ENCODE measurements at regions not wholly inside any gene's neighbourhood (a gene's known extent, or its start where the extent isn't known, plus 50 kb on each side); places are given as distances from the start of the nearest gene placed in this dataset.

DNA sequence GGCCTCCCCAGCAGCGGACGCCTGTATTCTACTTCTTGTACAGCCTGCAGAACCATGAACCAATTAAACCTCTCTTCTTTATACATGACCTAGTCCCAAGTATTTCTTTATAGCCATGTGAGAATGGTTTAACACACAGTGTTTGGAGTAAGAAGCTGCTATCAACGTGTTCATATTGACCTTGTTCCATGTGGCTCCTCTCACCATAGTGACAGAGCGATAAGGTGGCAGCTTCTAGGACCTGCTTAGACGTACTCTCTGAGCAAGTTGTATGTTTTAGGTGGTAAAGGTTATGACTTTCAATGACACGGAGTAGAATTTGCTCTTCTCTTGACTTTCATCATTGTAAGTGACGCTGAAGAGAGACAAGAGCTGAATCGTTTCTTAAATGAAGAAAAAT, 157.7 kb upstream of the SLCO3A1 start:
- no peaks in the 10 kb centered on the region for H3K9me2 ChIP-seq (replicated peaks; ENCODE audit: insufficient read depth, low read length)
- H3F3A ChIP-seq (ENCODE audit: insufficient read depth), result no peaks in the 10 kb centered on the region
- H3K36me3 ChIP-seq (ENCODE audit: low read length), result no peaks in the 10 kb centered on the region
- no peak overlapping the region for H3K4me2 ChIP-seq (ENCODE audit: low read depth, low read length, poor library complexity, severe bottlenecking)
- H2AFZ ChIP-seq (ENCODE audit: low read depth, low read length, severe bottlenecking), result no peak overlapping the region
- no peaks in the 10 kb centered on the region for H3K9me3 ChIP-seq (ENCODE audit: insufficient read depth, low read length)
- TF ChIP-seq, protein P1, sequence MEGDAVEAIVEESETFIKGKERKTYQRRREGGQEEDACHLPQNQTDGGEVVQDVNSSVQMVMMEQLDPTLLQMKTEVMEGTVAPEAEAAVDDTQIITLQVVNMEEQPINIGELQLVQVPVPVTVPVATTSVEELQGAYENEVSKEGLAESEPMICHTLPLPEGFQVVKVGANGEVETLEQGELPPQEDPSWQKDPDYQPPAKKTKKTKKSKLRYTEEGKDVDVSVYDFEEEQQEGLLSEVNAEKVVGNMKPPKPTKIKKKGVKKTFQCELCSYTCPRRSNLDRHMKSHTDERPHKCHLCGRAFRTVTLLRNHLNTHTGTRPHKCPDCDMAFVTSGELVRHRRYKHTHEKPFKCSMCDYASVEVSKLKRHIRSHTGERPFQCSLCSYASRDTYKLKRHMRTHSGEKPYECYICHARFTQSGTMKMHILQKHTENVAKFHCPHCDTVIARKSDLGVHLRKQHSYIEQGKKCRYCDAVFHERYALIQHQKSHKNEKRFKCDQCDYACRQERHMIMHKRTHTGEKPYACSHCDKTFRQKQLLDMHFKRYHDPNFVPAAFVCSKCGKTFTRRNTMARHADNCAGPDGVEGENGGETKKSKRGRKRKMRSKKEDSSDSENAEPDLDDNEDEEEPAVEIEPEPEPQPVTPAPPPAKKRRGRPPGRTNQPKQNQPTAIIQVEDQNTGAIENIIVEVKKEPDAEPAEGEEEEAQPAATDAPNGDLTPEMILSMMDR (IDR thresholded peaks at IDR 0.05; ENCODE audit: insufficient read depth, low read length, poor library complexity, severe bottlenecking), result no peak
- TF ChIP-seq EZH2phosphoT487 (conservative IDR thresholded peaks at IDR 0.05; ENCODE audit: low read length), result no peak
- H3K9ac ChIP-seq (ENCODE audit: low read length), result no peak overlapping the region
- no peak overlapping the region for H3K4me3 ChIP-seq (ENCODE audit: insufficient read depth, low read length, poor library complexity, severe bottlenecking)
- H3K79me2 ChIP-seq (ENCODE audit: insufficient read depth, low read length), result no peaks in the 10 kb centered on the region
- H3K27ac ChIP-seq (ENCODE audit: low read depth, low read length), result no peak overlapping the region
- no peaks in the 10 kb centered on the region for H3K27me3 ChIP-seq (ENCODE audit: low read length)
- H4K20me1 ChIP-seq (ENCODE audit: low read depth, low read length), result no peaks in the 10 kb centered on the region

DNA sequence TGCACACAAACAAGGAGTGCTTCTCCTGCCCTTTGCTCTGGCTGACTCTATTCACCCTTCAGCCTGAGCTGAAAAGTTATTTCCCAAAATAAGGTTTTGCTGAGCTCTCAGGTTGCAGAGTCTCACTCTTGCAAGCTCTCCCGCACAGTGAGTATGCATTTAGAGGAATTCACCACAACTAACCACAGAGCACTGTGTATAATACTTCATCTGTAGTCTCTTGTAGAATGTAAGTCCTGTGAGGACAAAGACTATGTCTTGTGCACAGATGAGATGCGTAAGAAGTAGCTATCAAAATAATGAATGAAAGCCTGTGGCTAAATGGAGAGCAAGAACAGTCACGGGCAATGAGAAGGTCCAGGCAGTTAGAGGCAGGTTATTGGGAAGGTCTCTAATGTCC, 156.5 kb upstream of the SLCO3A1 start:
- no peak overlapping the region for H3K9ac ChIP-seq (ENCODE audit: low read length)
- H3K4me2 ChIP-seq (ENCODE audit: low read depth, low read length, poor library complexity, severe bottlenecking), result no peak overlapping the region
- H4K20me1 ChIP-seq (ENCODE audit: low read depth, low read length), result no peaks in the 10 kb centered on the region
- H3K36me3 ChIP-seq (ENCODE audit: low read length), result no peaks in the 10 kb centered on the region
- H3K9me3 ChIP-seq (ENCODE audit: insufficient read depth, low read length), result no peaks in the 10 kb centered on the region
- H3K4me3 ChIP-seq (ENCODE audit: insufficient read depth, low read length, poor library complexity, severe bottlenecking), result no peak overlapping the region
- H2AFZ ChIP-seq (ENCODE audit: low read depth, low read length, severe bottlenecking), result no peak overlapping the region
- no peaks in the 10 kb centered on the region for H3F3A ChIP-seq (ENCODE audit: insufficient read depth)
- H3K9me2 ChIP-seq (replicated peaks; ENCODE audit: insufficient read depth, low read length), result no peaks in the 10 kb centered on the region
- no peak overlapping the region for H3K27ac ChIP-seq (ENCODE audit: low read depth, low read length)
- TF ChIP-seq, protein P1 (IDR thresholded peaks at IDR 0.05; ENCODE audit: insufficient read depth, low read length, poor library complexity, severe bottlenecking), result no peak
- TF ChIP-seq EZH2phosphoT487 (conservative IDR thresholded peaks at IDR 0.05; ENCODE audit: low read length), result no peak
- H3K79me2 ChIP-seq (ENCODE audit: insufficient read depth, low read length), result no peaks in the 10 kb centered on the region
- H3K27me3 ChIP-seq (ENCODE audit: low read length), result no peaks in the 10 kb centered on the region

DNA sequence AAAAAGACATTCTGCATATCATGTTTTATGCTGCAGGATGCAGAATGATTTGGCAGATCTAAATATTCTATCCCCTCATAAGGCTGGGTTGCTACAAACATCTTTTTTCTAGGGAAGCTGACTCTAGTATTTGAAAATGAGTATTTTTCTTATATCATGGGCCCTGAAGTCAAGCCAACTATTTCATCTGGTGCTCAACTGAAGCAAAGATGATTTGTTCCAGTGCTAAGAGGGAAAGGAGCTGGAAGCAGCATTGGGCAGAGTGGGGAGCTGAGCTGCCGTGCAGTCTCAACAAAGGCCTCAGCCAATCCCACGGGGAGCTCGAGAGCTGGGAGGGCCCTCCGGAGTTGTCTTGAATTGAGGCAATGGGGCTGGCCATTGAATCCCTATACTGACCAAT, 155.3 kb upstream of the SLCO3A1 start:
- Histone ChIP-seq H3K4me3 (ENCODE audit: insufficient read depth, low read length, poor library complexity, severe bottlenecking) (no peak overlapping the region), H3K9me3 (ENCODE audit: insufficient read depth, low read length) (no peaks in the 10 kb centered on the region), H3K4me2 (ENCODE audit: low read depth, low read length, poor library complexity, severe bottlenecking) (no peak overlapping the region), H3K36me3 (ENCODE audit: low read length) (no peaks in the 10 kb centered on the region), H2AFZ (ENCODE audit: low read depth, low read length, severe bottlenecking) (no peak overlapping the region), H4K20me1 (ENCODE audit: low read depth, low read length) (no peaks in the 10 kb centered on the region), H3K9ac (ENCODE audit: low read length) (no peak overlapping the region), H3K27me3 (ENCODE audit: low read length) (no peaks in the 10 kb centered on the region), H3K27ac (ENCODE audit: low read depth, low read length) (no peak overlapping the region), H3K79me2 (ENCODE audit: insufficient read depth, low read length) (no peaks in the 10 kb centered on the region), H3K9me2 (replicated peaks; ENCODE audit: insufficient read depth, low read length) (no peaks in the 10 kb centered on the region), H3F3A (ENCODE audit: insufficient read depth) (no peaks in the 10 kb centered on the region)
- no peak for TF ChIP-seq EZH2phosphoT487 (conservative IDR thresholded peaks at IDR 0.05; ENCODE audit: low read length)

DNA sequence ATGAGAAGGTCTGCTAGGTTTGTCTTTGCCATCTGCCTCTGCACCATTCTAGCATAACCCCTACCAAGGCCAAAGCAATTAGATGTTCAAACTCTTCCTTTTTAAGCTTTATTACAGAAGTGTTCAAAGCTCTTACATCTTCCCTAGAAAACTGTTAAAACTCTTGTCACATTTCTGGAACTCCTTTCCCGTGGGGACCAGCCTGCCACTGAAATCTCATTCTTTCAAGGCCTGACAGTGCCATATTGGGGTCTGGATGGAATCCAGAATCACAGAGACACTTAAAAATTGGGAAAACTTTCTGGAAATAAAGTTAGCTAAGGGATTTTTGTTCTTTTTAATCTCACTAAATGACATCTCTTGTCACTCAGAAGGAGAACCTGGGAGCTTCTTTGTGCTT, 153.8 kb upstream of the SLCO3A1 start:
- Histone ChIP-seq H3K9me3 (ENCODE audit: insufficient read depth, low read length) (no peaks in the 10 kb centered on the region), H3K9me2 (replicated peaks; ENCODE audit: insufficient read depth, low read length) (no peaks in the 10 kb centered on the region), H4K20me1 (ENCODE audit: low read depth, low read length) (no peaks in the 10 kb centered on the region), H2AFZ (ENCODE audit: low read depth, low read length, severe bottlenecking) (no peak overlapping the region), H3K79me2 (ENCODE audit: insufficient read depth, low read length) (no peaks in the 10 kb centered on the region), H3K27ac (ENCODE audit: low read depth, low read length) (no peak overlapping the region), H3K9ac (ENCODE audit: low read length) (no peak overlapping the region), H3K4me3 (ENCODE audit: insufficient read depth, low read length, poor library complexity, severe bottlenecking) (no peak overlapping the region), H3K36me3 (ENCODE audit: low read length) (no peaks in the 10 kb centered on the region), H3F3A (ENCODE audit: insufficient read depth) (no peaks in the 10 kb centered on the region), H3K27me3 (ENCODE audit: low read length) (no peaks in the 10 kb centered on the region), H3K4me2 (ENCODE audit: low read depth, low read length, poor library complexity, severe bottlenecking) (no peak overlapping the region)
- TF ChIP-seq, protein P1 (IDR thresholded peaks at IDR 0.05; ENCODE audit: insufficient read depth, low read length, poor library complexity, severe bottlenecking), result no peak
- TF ChIP-seq EZH2phosphoT487 (conservative IDR thresholded peaks at IDR 0.05; ENCODE audit: low read length), result no peak

All from SU-DHL-6 (cell line).